K562 (cell line): ENCODE measurements at regions not wholly inside any gene's neighbourhood (a gene's known extent, or its start where the extent isn't known, plus 50 kb on each side); places are given as distances from the start of the nearest gene placed in this dataset.

Source experiments
- ADNP ChIP-seq: fragments of 200-800 bp; sonication (Bioruptor generic); IDR thresholded peaks from 2 replicates; pipeline ENCODE4 v1.6.1; 2016; ENCODE audit warnings: missing genetic modification characterization, missing compliant biosample characterization
- ATF3 ChIP-seq, 2 experiments: fragments of 450-650 bp in 1 of 2; sonication (generic) in 1 of 2; formaldehyde crosslinking in 1 of 2; IDR thresholded peaks in 1 of 2; conservative IDR thresholded peaks in 1 of 2; 2 replicates each; pipeline versions ENCODE4 v1.6.1 to v1.8.1; 2016 to 2023; ENCODE audit warnings: mild to moderate bottlenecking in 2 of 2, moderate library complexity in 2 of 2, inconsistent platforms in 1 of 2, missing genetic modification reagents in 1 of 2
- BRD4 ChIP-seq: fragments of 200-600 bp; sonication (generic); IDR thresholded peaks from 2 replicates; pipeline ENCODE4 v1.6.1; 2017; ENCODE audit warnings: inconsistent platforms
- CBX2 ChIP-seq: fragments of 200-600 bp; sonication (generic); IDR thresholded peaks from one replicate; pipeline ENCODE4 v1.6.1; 2012; ENCODE audit warnings: mild to moderate bottlenecking, low read length, inconsistent platforms; ENCODE audit not compliant: insufficient read depth, poor library complexity, severe bottlenecking
- CUX1 ChIP-seq: fragments of 200-800 bp; sonication (Bioruptor generic); IDR thresholded peaks from 2 replicates; pipeline ENCODE4 v1.6.1; 2016; ENCODE audit warnings: missing genetic modification characterization, missing compliant biosample characterization
- ELF1 ChIP-seq: fragments of 200-800 bp; sonication (Bioruptor generic); IDR thresholded peaks from 2 replicates; pipeline ENCODE4 v1.6.1; 2016; ENCODE audit warnings: missing genetic modification characterization, missing compliant biosample characterization
- ETV5 ChIP-seq: sonication (generic); formaldehyde crosslinking; IDR thresholded peaks from 2 replicates; pipeline ENCODE4 v1.4.0; 2020; ENCODE audit warnings: low read depth, mild to moderate bottlenecking, missing genetic modification reagents
- HDAC6 ChIP-seq: IDR thresholded peaks from 2 replicates; pipeline ENCODE4 v1.6.1; 2012; ENCODE audit warnings: low read depth, mild to moderate bottlenecking, control low read depth, inconsistent platforms, low read length, moderate library complexity
- HIVEP1 ChIP-seq: fragments of 250-450 bp; sonication (Bioruptor Pico); IDR thresholded peaks from 2 replicates; pipeline ENCODE4 v1.4.0; 2020; ENCODE audit warnings: mild to moderate bottlenecking
- LEF1 ChIP-seq: fragments of 450-650 bp; IDR thresholded peaks from 2 replicates; pipeline ENCODE4 v1.6.1; 2016; ENCODE audit warnings: mild to moderate bottlenecking
- MAFG ChIP-seq: fragments of 450-650 bp; conservative IDR thresholded peaks from 2 replicates; pipeline ENCODE4 v1.6.1; 2016; ENCODE audit warnings: missing genetic modification characterization, missing compliant biosample characterization
- MLLT1 ChIP-seq, 2 experiments: fragments of 450-650 bp; IDR thresholded peaks; 2 replicates each; pipeline ENCODE4 v1.6.1; 2016
- MYBL2 ChIP-seq, 2 experiments: fragments of 450-650 bp in 1 of 2; sonication (generic) in 1 of 2; formaldehyde crosslinking in 1 of 2; IDR thresholded peaks; 2 replicates each; pipeline versions ENCODE4 v1.6.1 to v1.8.1; 2017 to 2022; ENCODE audit warnings: borderline replicate concordance in 1 of 2, inconsistent platforms in 1 of 2, low read depth in 1 of 2, mild to moderate bottlenecking in 1 of 2, missing genetic modification reagents in 1 of 2, moderate library complexity in 1 of 2
- NCOA4 ChIP-seq: fragments of 450-650 bp; IDR thresholded peaks from 2 replicates; pipeline ENCODE4 v1.6.1; 2018; ENCODE audit warnings: mild to moderate bottlenecking; ENCODE audit not compliant: partially characterized antibody
- POLR2A ChIP-seq: fragments of 450-650 bp; conservative IDR thresholded peaks from 2 replicates; pipeline ENCODE4 v1.6.1; 2016
- PYGO2 ChIP-seq: fragments of 450-650 bp; IDR thresholded peaks from 2 replicates; pipeline ENCODE4 v1.6.1; 2016; ENCODE audit warnings: mild to moderate bottlenecking, missing genetic modification characterization, moderate library complexity, missing compliant biosample characterization
- RFX1 ChIP-seq: fragments of 450-650 bp; IDR thresholded peaks from 2 replicates; pipeline ENCODE4 v1.6.1; 2016; ENCODE audit warnings: mild to moderate bottlenecking, moderate library complexity
- RUNX1 ChIP-seq: sonication (generic); IDR thresholded peaks from 2 replicates; pipeline ENCODE4 v1.6.1; 2016; ENCODE audit warnings: antibody characterized with exemption, low read depth
- ZNF174 ChIP-seq: fragments of 250-450 bp; sonication (Bioruptor Pico); IDR thresholded peaks from 2 replicates; pipeline ENCODE4 v1.4.0; 2020; ENCODE audit warnings: mild to moderate bottlenecking
- ZNF23 ChIP-seq: fragments of 250-450 bp; sonication (Bioruptor Pico); IDR thresholded peaks from 2 replicates; pipeline ENCODE4 v1.4.0; 2020; ENCODE audit warnings: mild to moderate bottlenecking
- ZNF253 ChIP-seq: fragments of 250-450 bp; sonication (Bioruptor Pico); conservative IDR thresholded peaks from 2 replicates; pipeline ENCODE4 v1.6.1; 2021; ENCODE audit warnings: mild to moderate bottlenecking
- ZNF695 ChIP-seq: fragments of 450-650 bp; formaldehyde crosslinking; IDR thresholded peaks from 2 replicates; pipeline ENCODE4 v1.4.0; 2020; ENCODE audit warnings: mild to moderate bottlenecking, moderate library complexity
- ZNF79 ChIP-seq: fragments of 250-450 bp; sonication (Bioruptor Pico); IDR thresholded peaks from 2 replicates; pipeline ENCODE4 v1.4.0; 2020; ENCODE audit warnings: low read depth, mild to moderate bottlenecking, moderate library complexity

- TF ChIP-seq CUX1 (CRISPR knock-in tag) (no peak; the same call in 1 of the 2 replicates), ZNF695 (CRISPR knock-in tag) (no peak), ZNF253 (CRISPR knock-in tag) (no peak), NCOA4 (no peak), ZNF174 (CRISPR knock-in tag) (no peak), HIVEP1 (no peak), HDAC6 (no peak), ETV5 (0 out of 2 replicates have a peak, but pooled peaks have one; percentile 43), PYGO2 (tag) (peak; percentile 82; the same call in 1 of the 2 replicates), ATF3 (IDR thresholded peaks at IDR 0.05) (peak; percentile 73; the same call in 1 of the 2 replicates), ATF3 (CRISPR knock-in tag; conservative IDR thresholded peaks at IDR 0.05) (no peak), ELF1 (tag) (no peak), CBX2 (no peak), RUNX1 (no peak; the same call in 1 of the 2 replicates), POLR2A (no peak), RFX1 (peak; percentile 42), ZNF23 (CRISPR knock-in tag) (no peak), MYBL2 (IDR thresholded peaks at IDR 0.05; ENCODE audit: low read depth) (no peak; the same call in 1 of the 2 replicates), MYBL2 (CRISPR knock-in tag; IDR thresholded peaks at IDR 0.05; ENCODE audit: borderline replicate concordance) (no peak), MLLT1 (IDR thresholded peaks at IDR 0.05) (peak in 1 of 2 experiments; percentile 82; a peak in 1 of 4 replicates), ADNP (tag) (peak; percentile 70), ZNF79 (CRISPR knock-in tag) (no peak), LEF1 (peak; percentile 98), MAFG (tag) (0 out of 2 replicates have a peak, but pooled peaks have one; percentile 27), BRD4 (no peak)
Observed at GRCh38 chr4:80143307-80143679, 54.0 kb upstream of the PRDM8 start (continued).
